HFF-Myc (cell line): ENCODE measurements at regions not wholly inside any gene's neighbourhood (a gene's known extent, or its start where the extent isn't known, plus 50 kb on each side); places are given as distances from the start of the nearest gene placed in this dataset.

ENCODE experiments used
- DNase-seq: peaks from one replicate; pipeline ENCODE4 v3.0.0-alpha.2; 2011; ENCODE audit warnings: low read depth; ENCODE audit errors: extremely low read depth
- H3K4me3 ChIP-seq: replicated peaks from 2 replicates; pipeline ENCODE4 v1.5.1; 2011; ENCODE audit warnings: low read depth, mild to moderate bottlenecking, control low read depth, low read length
- CTCF ChIP-seq: IDR thresholded peaks from 2 replicates; pipeline ENCODE4 v1.5.1; 2012; ENCODE audit warnings: mild to moderate bottlenecking, low read depth, low read length, control low read depth; ENCODE audit errors: missing control alignments

GRCh38 chr11:62073061-62073460, 50.8 kb upstream of the INCENP start:
- TF ChIP-seq CTCF, result no peak

GRCh38 chr11:62071408-62071807, 52.4 kb upstream of the INCENP start:
- no peak for TF ChIP-seq CTCF
- DNase-seq, result no peak
- H3K4me3 ChIP-seq, result no peak overlapping the region

More at GRCh38 chr11:62073061-62073460, 50.8 kb upstream of the INCENP start:
- DNase-seq, result no peak
- no peak overlapping the region for H3K4me3 ChIP-seq

GRCh38 chr11:62069986-62070919, 53.6 kb upstream of the INCENP start:
- H3K4me3 ChIP-seq, result no peak overlapping the region
- DNase-seq, result no peak
- TF ChIP-seq CTCF, result no peak

- no peak for TF ChIP-seq CTCF
- DNase-seq, result no peak
Observed at GRCh38 chr11:62069374-62069773, 54.4 kb upstream of the INCENP start.

GRCh38 chr11:62068730-62069129, 55.1 kb upstream of the INCENP start:
- TF ChIP-seq CTCF, result no peak
- H3K4me3 ChIP-seq, result no peak overlapping the region
- DNase-seq, result no peak

More at GRCh38 chr11:62069374-62069773, 54.4 kb upstream of the INCENP start:
- no peak overlapping the region for H3K4me3 ChIP-seq

GRCh38 chr11:62067741-62068140, 56.1 kb upstream of the INCENP start:
- TF ChIP-seq CTCF, result no peak
- no peak for DNase-seq
- no peak overlapping the region for H3K4me3 ChIP-seq
